Testis (tissue), 2 donors: ENCODE measurements at regions not wholly inside any gene's neighbourhood (a gene's known extent, or its start where the extent isn't known, plus 50 kb on each side); places are given as distances from the start of the nearest gene placed in this dataset.

Source experiments
- DNase-seq: peaks from one replicate; pipeline ENCODE4 v3.0.0-alpha.2; 2019
- H3K27ac ChIP-seq, 2 donors: fragments of 200-600 bp; sonication (generic); one replicate each; pipeline ENCODE4 v1.5.1; 2019
- H3K27me3 ChIP-seq: fragments of 200-600 bp; sonication (generic); one replicate; pipeline ENCODE4 v1.5.1; 2019
- H3K36me3 ChIP-seq: fragments of 200-600 bp; sonication (generic); one replicate; pipeline ENCODE4 v1.5.1; 2017; ENCODE audit warnings: low read depth; ENCODE audit errors: missing control alignments
- H3K4me1 ChIP-seq: fragments of 200-600 bp; sonication (generic); one replicate; pipeline ENCODE4 v1.5.1; 2019
- H3K4me3 ChIP-seq, 2 donors: fragments of 200-600 bp; sonication (generic); one replicate each; pipeline ENCODE4 v1.5.1; 2017 to 2019
- H3K9me3 ChIP-seq: fragments of 200-600 bp; sonication (generic); one replicate; pipeline ENCODE4 v1.5.1; 2017
- POLR2A ChIP-seq: fragments of 450-650 bp; IDR thresholded peaks from one replicate; pipeline ENCODE4 v1.6.1; 2017; ENCODE audit warnings: antibody characterized with exemption, mild to moderate bottlenecking, moderate library complexity
- WGBS, 2 donors: methylation state at CpG; one replicate each; pipeline ENCODE4 v1.1.5; 2018; 5-methylcytosine and 5-hydroxymethylcytosine counted together
- intact Hi-C: fragments of 100-400 bp; cut with DNase I; formaldehyde crosslinking; loops from one replicate; pipeline ENCODE4 v1.15.1; 2023; ENCODE audit warnings: low total_unique reads
- TF ChIP-seq, protein P1 (sequence below), 3 experiments: fragments of 450-650 bp in 2 of 3; fragments of 200-600 bp in 1 of 3; sonication (generic) in 1 of 3; IDR thresholded peaks; one replicate each; pipeline ENCODE4 v1.5.1; 2016 to 2019; ENCODE audit warnings: antibody characterized with exemption in 3 of 3, mild to moderate bottlenecking in 2 of 3, moderate library complexity in 1 of 3

DNA sequence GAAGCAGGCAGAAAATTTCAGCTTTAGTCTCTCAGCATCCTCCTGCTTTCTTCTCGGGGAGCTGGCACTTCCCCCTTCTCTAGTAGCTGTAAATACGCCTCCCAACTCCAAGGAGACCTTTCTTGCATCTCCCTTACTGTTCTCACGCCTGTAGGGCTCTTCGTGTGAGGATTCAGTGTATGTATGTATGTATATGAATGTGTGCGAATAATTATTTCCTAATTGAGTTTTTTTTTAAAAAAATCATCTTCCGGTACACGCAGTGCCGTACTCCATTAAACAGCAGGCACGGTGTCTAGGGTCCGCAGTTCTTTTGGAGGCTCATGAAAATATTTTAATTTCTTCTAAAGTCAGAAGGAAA is 85.4 kb downstream of the HFE start:
- TF ChIP-seq, protein P1, sequence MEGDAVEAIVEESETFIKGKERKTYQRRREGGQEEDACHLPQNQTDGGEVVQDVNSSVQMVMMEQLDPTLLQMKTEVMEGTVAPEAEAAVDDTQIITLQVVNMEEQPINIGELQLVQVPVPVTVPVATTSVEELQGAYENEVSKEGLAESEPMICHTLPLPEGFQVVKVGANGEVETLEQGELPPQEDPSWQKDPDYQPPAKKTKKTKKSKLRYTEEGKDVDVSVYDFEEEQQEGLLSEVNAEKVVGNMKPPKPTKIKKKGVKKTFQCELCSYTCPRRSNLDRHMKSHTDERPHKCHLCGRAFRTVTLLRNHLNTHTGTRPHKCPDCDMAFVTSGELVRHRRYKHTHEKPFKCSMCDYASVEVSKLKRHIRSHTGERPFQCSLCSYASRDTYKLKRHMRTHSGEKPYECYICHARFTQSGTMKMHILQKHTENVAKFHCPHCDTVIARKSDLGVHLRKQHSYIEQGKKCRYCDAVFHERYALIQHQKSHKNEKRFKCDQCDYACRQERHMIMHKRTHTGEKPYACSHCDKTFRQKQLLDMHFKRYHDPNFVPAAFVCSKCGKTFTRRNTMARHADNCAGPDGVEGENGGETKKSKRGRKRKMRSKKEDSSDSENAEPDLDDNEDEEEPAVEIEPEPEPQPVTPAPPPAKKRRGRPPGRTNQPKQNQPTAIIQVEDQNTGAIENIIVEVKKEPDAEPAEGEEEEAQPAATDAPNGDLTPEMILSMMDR (IDR thresholded peaks at IDR 0.05): no peak
- TF ChIP-seq POLR2A: no peak
- H3K4me3 ChIP-seq: peak overlapping the region; percentile 70 to 77
- intact Hi-C loops: no loop called here
- H3K27ac ChIP-seq: peak overlapping the region; percentile 96 to 98
- no peaks in the 10 kb centered on the region for H3K9me3 ChIP-seq
- 4 to 6% methylated on average over 10 of the region's 10 CpGs for WGBS, 2 donors
- H3K36me3 ChIP-seq: no peaks in the 10 kb centered on the region
- peak; percentile 58 for DNase-seq
- H3K27me3 ChIP-seq: no peaks in the 10 kb centered on the region
- H3K4me1 ChIP-seq: peaks cover 5% of the 10 kb centered on the region

DNA sequence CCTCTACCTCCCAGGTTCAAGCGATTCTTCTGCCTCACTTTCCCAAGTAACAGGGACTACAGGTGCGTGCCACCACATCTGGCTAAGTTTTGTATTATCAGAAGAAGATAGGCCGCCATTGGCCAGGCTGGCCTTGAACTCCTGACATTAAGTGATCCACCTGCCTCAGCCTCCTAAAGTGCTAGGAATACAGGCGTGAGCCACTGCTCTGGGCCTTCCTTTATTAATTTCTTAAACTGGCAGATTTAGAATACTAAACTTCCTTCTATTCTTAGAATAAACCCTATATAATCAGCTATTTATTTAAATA is 86.6 kb downstream of the HFE start:
- Histone ChIP-seq H3K9me3 (no peaks in the 10 kb centered on the region), H3K36me3 (no peaks in the 10 kb centered on the region), H3K27ac (peak overlapping the region in 1 of 2 donors; percentile 98), H3K27me3 (no peaks in the 10 kb centered on the region), H3K4me3 (no peak overlapping the region), H3K4me1 (peaks cover 5% of the 10 kb centered on the region)
- TF ChIP-seq, protein P1 (IDR thresholded peaks at IDR 0.05): no peak
- no peak for TF ChIP-seq POLR2A
- WGBS, 2 donors: 58 to 81% methylated on average over 4 of the region's 4 CpGs
- DNase-seq: no peak
- intact Hi-C loops: no loop called here

DNA sequence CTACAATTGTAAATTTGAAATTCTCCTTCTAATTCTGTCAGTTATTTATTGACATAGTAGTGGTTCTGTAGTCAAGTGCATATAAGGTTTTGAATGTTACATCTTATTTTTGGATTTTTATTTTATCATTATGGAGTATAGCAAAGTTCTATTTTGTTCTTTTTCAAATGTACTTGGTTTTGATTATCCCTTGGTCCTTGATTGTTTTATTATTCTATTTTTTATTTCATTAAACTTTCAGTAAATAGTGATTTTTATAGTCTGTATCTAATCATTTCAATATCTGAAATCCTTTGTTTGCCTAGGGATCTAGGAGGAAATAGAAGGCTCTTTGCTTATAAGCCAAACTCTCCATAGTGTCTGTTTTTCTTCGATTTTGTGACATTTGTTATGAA is 87.8 kb downstream of the HFE start:
- intact Hi-C loops: no loop called here
- TF ChIP-seq POLR2A: no peak
- TF ChIP-seq, protein P1 (IDR thresholded peaks at IDR 0.05): no peak
- no peaks in the 10 kb centered on the region for H3K36me3 ChIP-seq
- WGBS, 2 donors: 27 to 33% methylated on average over 1 of the region's 1 CpG
- peaks cover 5% of the 10 kb centered on the region for H3K4me1 ChIP-seq
- H3K27me3 ChIP-seq: no peaks in the 10 kb centered on the region
- no peak overlapping the region for H3K4me3 ChIP-seq
- no peak for DNase-seq
- no peaks in the 10 kb centered on the region for H3K9me3 ChIP-seq
- no peak overlapping the region for H3K27ac ChIP-seq

DNA sequence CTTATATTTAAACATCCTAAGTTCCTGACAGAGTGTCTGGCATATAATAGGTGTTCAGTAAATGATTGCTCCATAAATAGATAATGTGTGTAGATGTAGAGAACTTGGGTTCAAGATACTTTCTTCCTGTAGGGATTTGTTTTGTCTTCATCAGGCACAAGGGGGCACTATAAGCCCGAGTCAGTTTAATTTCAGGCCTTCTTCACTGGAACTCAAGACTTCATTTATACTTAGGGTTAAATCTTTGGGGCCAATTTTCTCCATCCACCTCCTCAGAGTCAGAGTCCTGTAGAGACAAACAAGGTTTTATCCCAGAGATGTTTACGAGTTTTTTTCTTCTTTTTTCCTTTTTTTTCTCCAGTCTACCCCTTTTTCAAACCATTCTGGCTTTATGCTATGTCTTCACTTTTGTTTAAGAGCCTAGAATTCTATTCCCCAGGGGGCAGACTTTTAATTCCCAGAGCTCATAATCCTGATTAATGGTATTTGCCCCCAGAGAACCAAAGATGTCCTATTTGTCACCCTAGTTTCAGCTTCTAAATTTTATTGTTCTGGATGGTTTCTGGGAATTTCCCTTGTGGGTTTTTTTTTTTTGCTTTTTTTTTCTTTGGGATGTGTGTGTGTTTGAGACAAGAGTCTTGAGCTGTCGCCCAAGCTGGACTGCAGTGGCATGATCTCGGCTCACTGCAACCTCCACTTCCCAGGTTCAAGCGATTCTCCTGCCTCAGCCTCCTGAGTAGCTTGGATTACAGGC is 88.4 kb downstream of the HFE start:
- DNase-seq: no peak
- no peak overlapping the region for H3K27ac ChIP-seq
- intact Hi-C loops: no loop called here
- WGBS, 2 donors: 65 to 69% methylated on average over 5 of the region's 5 CpGs
- no peaks in the 10 kb centered on the region for H3K9me3 ChIP-seq
- peaks cover 5% of the 10 kb centered on the region for H3K4me1 ChIP-seq
- no peaks in the 10 kb centered on the region for H3K36me3 ChIP-seq
- TF ChIP-seq, protein P1 (IDR thresholded peaks at IDR 0.05): peak; percentile 18 to 49 (median 37)
- TF ChIP-seq POLR2A: no peak
- no peaks in the 10 kb centered on the region for H3K27me3 ChIP-seq
- no peak overlapping the region for H3K4me3 ChIP-seq

DNA sequence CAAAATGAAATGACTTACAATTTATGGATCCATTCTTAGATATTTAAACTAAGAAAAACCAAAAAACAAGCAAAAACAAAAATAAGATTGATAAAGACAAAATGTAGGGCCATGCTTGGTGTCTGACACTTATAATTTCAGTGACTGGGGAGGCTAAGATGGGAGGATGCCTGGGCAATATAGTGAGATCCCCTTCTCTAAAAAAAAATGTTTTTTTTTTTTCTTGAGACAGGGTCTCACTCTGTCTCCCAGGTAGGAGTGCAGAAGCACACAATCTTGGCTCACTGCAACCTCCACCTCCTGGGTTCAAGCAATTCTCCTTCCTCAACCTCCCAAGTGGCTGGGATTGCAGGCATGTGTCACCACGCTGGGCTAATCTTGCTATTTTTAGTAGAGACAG is 92.4 kb downstream of the HFE start:
- Histone ChIP-seq H3K36me3 (no peaks in the 10 kb centered on the region), H3K9me3 (no peaks in the 10 kb centered on the region), H3K4me1 (no peaks in the 10 kb centered on the region), H3K27ac (no peak overlapping the region), H3K27me3 (no peaks in the 10 kb centered on the region), H3K4me3 (no peak overlapping the region)
- DNase-seq: no peak
- TF ChIP-seq, protein P1 (IDR thresholded peaks at IDR 0.05): no peak
- no peak for TF ChIP-seq POLR2A
- intact Hi-C loops: no loop called here
- 86 to 91% methylated on average over 1 of the region's 1 CpG for WGBS, 2 donors
